ENCODE measurements at regions not wholly inside any gene's neighbourhood (a gene's known extent, or its start where the extent isn't known, plus 50 kb on each side); places are given as distances from the start of the nearest gene placed in this dataset.

DNA sequence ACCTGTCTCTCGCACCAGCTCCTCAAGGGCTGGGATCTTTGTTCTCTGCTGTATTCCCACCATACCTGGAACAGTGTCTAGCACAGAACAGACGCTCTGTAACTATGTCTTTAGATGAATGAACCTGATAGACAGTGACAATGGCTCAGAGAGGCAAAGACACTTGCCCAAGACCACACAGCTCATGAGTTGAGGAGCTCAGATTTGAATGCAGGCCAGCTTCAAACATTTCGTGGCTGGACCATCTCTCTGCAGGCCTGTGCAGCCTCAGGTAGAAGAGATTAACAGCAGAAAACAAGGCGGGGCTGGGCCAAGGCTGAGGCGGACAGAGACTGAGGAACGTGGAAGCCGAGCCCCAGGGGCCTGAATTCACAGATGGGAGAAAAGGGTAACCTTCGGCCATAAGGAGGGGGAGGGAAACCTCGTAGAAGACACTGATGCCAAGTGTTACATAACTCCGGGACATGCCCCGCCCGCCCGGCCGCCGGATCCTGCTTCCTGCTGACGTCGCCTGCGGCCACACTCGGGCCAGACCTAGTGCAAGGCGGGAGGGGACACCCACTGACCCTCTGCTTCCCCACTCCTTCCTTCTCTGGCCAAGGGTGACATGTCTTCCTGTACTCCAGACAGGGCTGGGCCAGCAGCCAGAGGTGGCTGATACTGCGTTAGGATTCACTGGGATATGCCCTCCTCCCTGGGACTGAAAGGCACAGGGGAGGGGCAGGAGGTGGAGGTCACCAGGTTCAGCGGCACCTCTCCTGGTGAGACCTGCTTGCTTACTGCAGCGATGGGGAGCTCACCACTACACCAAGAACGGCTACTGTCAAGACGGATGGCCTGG is 86.8 kb downstream of the RFLNA start:
- H3K4me3 ChIP-seq, result no peak overlapping the region
- H3K4me1 ChIP-seq (replicated peaks in 1 of 2), result peaks cover 11 to 16% of the 10 kb centered on the region in 2 donors
- no peak overlapping the region for H3K27ac ChIP-seq
- peak in 3 of 8 experiments; percentile 36 to 60 (median 43) for ATAC-seq (replicated peaks in 6 of 8)
- in situ Hi-C loops (cut with MboI; ENCODE audit: low pct_unique_long_range_greater_than_20kb in 2 of 9, low sequenced_read_pairs in 9 of 9, unreplicated experiment in 9 of 9), result loop anchor here in 4 of 9 experiments (25.0 kb wide), 1 partner anchor 381 kb away; no protein-coding TSS in a partner anchor
- 9 to 100% (median 71%) methylated on average over 1 to 23 of the region's 25 CpGs; no CpG with 5 or more reads in 2 of the 10 experiments for WGBS, 10 experiments

GRCh38 chr12:124380796-124381455 is 86.0 kb downstream of the RFLNA start:
- ATAC-seq (replicated peaks in 6 of 8), result peak in 1 of 8 experiments; percentile 12
- in situ Hi-C loops (cut with MboI; ENCODE audit: low pct_unique_long_range_greater_than_20kb in 2 of 9, low sequenced_read_pairs in 9 of 9, unreplicated experiment in 9 of 9), result loop anchor here in 4 of 9 experiments (25.0 kb wide), 1 partner anchor 381 kb away; no protein-coding TSS in a partner anchor
- Histone ChIP-seq H3K4me3 (no peak overlapping the region), H3K4me1 (replicated peaks in 1 of 2) (peaks cover 3 to 9% of the 10 kb centered on the region in 2 donors), H3K27ac (no peak overlapping the region)
- 0 to 96% (median 80%) methylated on average over 1 to 5 of the region's 8 CpGs; no CpG with 5 or more reads in 5 of the 10 experiments for WGBS, 10 experiments

- in situ Hi-C loops (cut with MboI; ENCODE audit: low pct_unique_long_range_greater_than_20kb in 2 of 9, low sequenced_read_pairs in 9 of 9, unreplicated experiment in 9 of 9), result loop anchor here in 4 of 9 experiments (25.0 kb wide), 1 partner anchor 382 kb away; no protein-coding TSS in a partner anchor
- H3K4me3 ChIP-seq, result no peak overlapping the region
- H3K4me1 ChIP-seq (replicated peaks in 1 of 2), result peaks cover 0 to 7% of the 10 kb centered on the region in 2 donors
- 0 to 73% (median 63%) methylated on average over 1 to 10 of the region's 31 CpGs; no CpG with 5 or more reads in 6 of the 10 experiments for WGBS, 10 experiments
- ATAC-seq (replicated peaks in 6 of 8), result peak in 7 of 8 experiments; percentile 29 to 81 (median 70)
- H3K27ac ChIP-seq, result peak overlapping the region in 1 of 2 donors; percentile 69
These were observed 85.3 kb downstream of the RFLNA start for GRCh38 chr12:124379938-124380754.

- H3K4me3 ChIP-seq, result no peak overlapping the region
- peaks cover 0 to 7% of the 10 kb centered on the region in 2 donors for H3K4me1 ChIP-seq (replicated peaks in 1 of 2)
- in situ Hi-C loops (cut with MboI; ENCODE audit: low pct_unique_long_range_greater_than_20kb in 2 of 9, low sequenced_read_pairs in 9 of 9, unreplicated experiment in 9 of 9), result loop anchor here in 4 of 9 experiments (25.0 kb wide), 1 partner anchor 383 kb away; no protein-coding TSS in a partner anchor
- 30 to 100% (median 80%) methylated on average over 1 to 2 of the region's 17 CpGs; no CpG with 5 or more reads in 7 of the 10 experiments for WGBS, 10 experiments
- H3K27ac ChIP-seq, result peak overlapping the region in 1 of 2 donors; percentile 69
- ATAC-seq (replicated peaks in 6 of 8), result peak in 1 of 8 experiments; percentile 2
These were observed 84.6 kb downstream of the RFLNA start for GRCh38 chr12:124379379-124379937.

GRCh38 chr12:124378926-124379325 is 84.0 kb downstream of the RFLNA start:
- WGBS, 10 experiments, result 60 to 100% (median 80%) methylated on average over 1 to 9 of the region's 13 CpGs; no CpG with 5 or more reads in 3 of the 10 experiments
- no peak for ATAC-seq (replicated peaks in 6 of 8)
- Histone ChIP-seq H3K27ac (no peak overlapping the region), H3K4me1 (replicated peaks in 1 of 2) (peaks cover 0 to 7% of the 10 kb centered on the region in 2 donors), H3K4me3 (no peak overlapping the region)
- in situ Hi-C loops (cut with MboI; ENCODE audit: low pct_unique_long_range_greater_than_20kb in 2 of 9, low sequenced_read_pairs in 9 of 9, unreplicated experiment in 9 of 9), result loop anchor here in 4 of 9 experiments (25.0 kb wide), 1 partner anchor 383 kb away; no protein-coding TSS in a partner anchor

GRCh38 chr12:124377981-124378509 is 83.2 kb downstream of the RFLNA start:
- Histone ChIP-seq H3K4me1 (replicated peaks in 1 of 2) (peaks cover 0 to 7% of the 10 kb centered on the region in 2 donors), H3K4me3 (no peak overlapping the region), H3K27ac (no peak overlapping the region)
- in situ Hi-C loops (cut with MboI; ENCODE audit: low pct_unique_long_range_greater_than_20kb in 2 of 9, low sequenced_read_pairs in 9 of 9, unreplicated experiment in 9 of 9), result loop anchor here in 4 of 9 experiments (25.0 kb wide), 1 partner anchor 384 kb away; no protein-coding TSS in a partner anchor
- ATAC-seq (replicated peaks in 6 of 8), result no peak
- 82 to 98% (median 95%) methylated on average over 3 to 11 of the region's 26 CpGs; no CpG with 5 or more reads in 2 of the 10 experiments for WGBS, 10 experiments

- in situ Hi-C loops (cut with MboI; ENCODE audit: low pct_unique_long_range_greater_than_20kb in 2 of 9, low sequenced_read_pairs in 9 of 9, unreplicated experiment in 9 of 9), result loop anchor here in 4 of 9 experiments (25.0 kb wide), 1 partner anchor 386 kb away; no protein-coding TSS in a partner anchor
- H3K4me3 ChIP-seq, result no peak overlapping the region
- 80 to 100% (median 92%) methylated on average over 1 to 5 of the region's 9 CpGs; no CpG with 5 or more reads in 5 of the 10 experiments for WGBS, 10 experiments
- no peak overlapping the region for H3K27ac ChIP-seq
- peaks cover 0 to 7% of the 10 kb centered on the region in 2 donors for H3K4me1 ChIP-seq (replicated peaks in 1 of 2)
- no peak for ATAC-seq (replicated peaks in 6 of 8)
These were observed 81.5 kb downstream of the RFLNA start for GRCh38 chr12:124376435-124376834.

- peak in 1 of 8 experiments; percentile 8 for ATAC-seq (replicated peaks in 6 of 8)
- in situ Hi-C loops (cut with MboI; ENCODE audit: low pct_unique_long_range_greater_than_20kb in 2 of 9, low sequenced_read_pairs in 9 of 9, unreplicated experiment in 9 of 9), result loop anchor here in 4 of 9 experiments (25.0 kb wide), 1 partner anchor 387 kb away; no protein-coding TSS in a partner anchor
- no peak overlapping the region for H3K4me3 ChIP-seq
- no peak overlapping the region for H3K27ac ChIP-seq
- peaks cover 0 to 7% of the 10 kb centered on the region in 2 donors for H3K4me1 ChIP-seq (replicated peaks in 1 of 2)
- WGBS, 10 experiments, result 91 to 100% (median 100%) methylated on average over 1 to 6 of the region's 14 CpGs; no CpG with 5 or more reads in 7 of the 10 experiments
These were observed 80.9 kb downstream of the RFLNA start for GRCh38 chr12:124375789-124376175.

- in situ Hi-C loops (cut with MboI; ENCODE audit: low pct_unique_long_range_greater_than_20kb in 2 of 9, low sequenced_read_pairs in 9 of 9, unreplicated experiment in 9 of 9), result loop anchor here in 4 of 9 experiments (25.0 kb wide), 1 partner anchor 387 kb away; no protein-coding TSS in a partner anchor
- no peak overlapping the region for H3K4me3 ChIP-seq
- WGBS, 10 experiments, result 90 to 100% (median 95%) methylated on average over 1 to 6 of the region's 11 CpGs; no CpG with 5 or more reads in 4 of the 10 experiments
- no peak for ATAC-seq (replicated peaks in 6 of 8)
- H3K4me1 ChIP-seq (replicated peaks in 1 of 2), result peaks cover 0 to 7% of the 10 kb centered on the region in 2 donors
- H3K27ac ChIP-seq, result no peak overlapping the region
These were observed 80.4 kb downstream of the RFLNA start for GRCh38 chr12:124375141-124375788.

- in situ Hi-C loops (cut with MboI; ENCODE audit: low pct_unique_long_range_greater_than_20kb in 2 of 9, low sequenced_read_pairs in 9 of 9, unreplicated experiment in 9 of 9), result no loop called here
- no peak overlapping the region for H3K27ac ChIP-seq
- no CpG with 5 or more reads among the region's 5 CpGs for WGBS, 10 experiments
- H3K4me3 ChIP-seq, result no peak overlapping the region
- H3K4me1 ChIP-seq (replicated peaks in 1 of 2), result peaks cover 0 to 2% of the 10 kb centered on the region in 2 donors
- no peak for ATAC-seq (replicated peaks in 6 of 8)
These were observed 79.7 kb downstream of the RFLNA start for GRCh38 chr12:124374567-124374966.

DNA sequence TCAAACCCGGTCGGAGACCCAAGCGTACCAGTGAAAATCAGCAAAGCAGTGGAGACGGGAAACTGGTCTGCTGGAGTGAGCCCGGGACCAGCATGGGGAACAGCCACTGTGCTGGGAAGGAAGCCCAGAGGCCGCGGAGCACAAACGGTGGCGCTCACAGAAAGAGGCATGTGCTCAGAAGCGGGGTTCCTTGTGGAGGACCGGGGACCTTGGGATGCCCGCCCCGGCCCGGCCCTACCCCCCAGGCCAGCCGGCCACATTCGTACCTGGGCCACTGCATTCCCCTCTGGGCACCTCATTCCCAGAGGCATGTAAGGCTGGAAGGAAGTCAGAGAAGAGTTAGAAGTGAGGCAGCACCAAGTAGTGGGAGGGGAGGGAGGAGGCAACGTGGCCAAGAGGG is 79.3 kb downstream of the RFLNA start:
- in situ Hi-C loops (cut with MboI; ENCODE audit: low pct_unique_long_range_greater_than_20kb in 2 of 9, low sequenced_read_pairs in 9 of 9, unreplicated experiment in 9 of 9), result no loop called here
- H3K4me1 ChIP-seq (replicated peaks in 1 of 2), result peaks cover 0 to 2% of the 10 kb centered on the region in 2 donors
- H3K4me3 ChIP-seq, result no peak overlapping the region
- WGBS, 10 experiments, result 60 to 97% methylated on average over 1 to 7 of the region's 17 CpGs; no CpG with 5 or more reads in 8 of the 10 experiments
- ATAC-seq (replicated peaks in 6 of 8), result no peak
- no peak overlapping the region for H3K27ac ChIP-seq
